ENCODE measurements at regions not wholly inside any gene's neighbourhood (a gene's known extent, or its start where the extent isn't known, plus 50 kb on each side); places are given as distances from the start of the nearest gene placed in this dataset.
"Not testable (repeated sequence)": the region's sequence is repeated elsewhere in the genome, so short reads cannot be mapped to it uniquely, and the experiment has no call there.

GRCh38 chr20:52049001-52049731, 142.4 kb downstream of the ZFP64 start:
- peak; percentile 21 for DNase-seq (ENCODE audit: low read depth)

GRCh38 chr20:52047811-52048764, 143.5 kb downstream of the ZFP64 start:
- DNase-seq (ENCODE audit: low read depth): no peak

GRCh38 chr20:52041966-52042365, 149.6 kb downstream of the ZFP64 start:
- DNase-seq (ENCODE audit: low read depth): no peak

GRCh38 chr20:52039790-52040189, 151.8 kb downstream of the ZFP64 start:
- DNase-seq (ENCODE audit: low read depth): no peak

- DNase-seq (ENCODE audit: low read depth): not testable (repeated sequence)
Observed at GRCh38 chr20:52038632-52039031, 152.9 kb downstream of the ZFP64 start.

GRCh38 chr20:52037370-52037769, 154.2 kb downstream of the ZFP64 start:
- DNase-seq (ENCODE audit: low read depth): no peak

GRCh38 chr20:52035977-52036376, 155.6 kb downstream of the ZFP64 start:
- no peak for DNase-seq (ENCODE audit: low read depth)

- no peak for DNase-seq (ENCODE audit: low read depth)
Observed at GRCh38 chr20:52035498-52035897, 156.1 kb downstream of the ZFP64 start.

GRCh38 chr20:52034581-52034980, 157.0 kb downstream of the ZFP64 start:
- no peak for DNase-seq (ENCODE audit: low read depth)

- no peak for DNase-seq (ENCODE audit: low read depth)
Observed at GRCh38 chr20:52033313-52033712, 158.3 kb downstream of the ZFP64 start.

GRCh38 chr20:52032304-52032683, 159.3 kb downstream of the ZFP64 start:
- not testable (repeated sequence) for DNase-seq (ENCODE audit: low read depth)

GRCh38 chr20:52031563-52032303, 159.8 kb downstream of the ZFP64 start:
- DNase-seq (ENCODE audit: low read depth): peak; percentile 73

- peak; percentile 15 for DNase-seq (ENCODE audit: low read depth)
Observed at GRCh38 chr20:52031206-52031562, 160.4 kb downstream of the ZFP64 start.

GRCh38 chr20:52029129-52029528, 162.4 kb downstream of the ZFP64 start:
- not testable (repeated sequence) for DNase-seq (ENCODE audit: low read depth)

GRCh38 chr20:52025938-52026337, 165.6 kb downstream of the ZFP64 start:
- no peak for DNase-seq (ENCODE audit: low read depth)

GRCh38 chr20:52019313-52019712, 172.3 kb downstream of the ZFP64 start:
- no peak for DNase-seq (ENCODE audit: low read depth)

- no peak for DNase-seq (ENCODE audit: low read depth)
Observed at GRCh38 chr20:52017669-52018317, 173.8 kb downstream of the ZFP64 start.

GRCh38 chr20:52016022-52016421, 175.6 kb downstream of the ZFP64 start:
- DNase-seq (ENCODE audit: low read depth): no peak

- DNase-seq (ENCODE audit: low read depth): no peak
Observed at GRCh38 chr20:52015155-52015554, 176.4 kb downstream of the ZFP64 start.

GRCh38 chr20:52012079-52012478, 179.5 kb downstream of the ZFP64 start:
- DNase-seq (ENCODE audit: low read depth): no peak

GRCh38 chr20:52011093-52011492, 180.5 kb downstream of the ZFP64 start:
- no peak for DNase-seq (ENCODE audit: low read depth)

- DNase-seq (ENCODE audit: low read depth): no peak
Observed at GRCh38 chr20:52010541-52010940, 181.0 kb downstream of the ZFP64 start.

All from GM04503 (cell line).